ENCODE measurements at regions not wholly inside any gene's neighbourhood (a gene's known extent, or its start where the extent isn't known, plus 50 kb on each side); places are given as distances from the start of the nearest gene placed in this dataset.

- DNase-seq, result no peak
Measured at GRCh38 chr21:25422610-25423608, 184.4 kb downstream of the MRPL39 start.

- DNase-seq, result peak; percentile 60
Measured at GRCh38 chr21:25421321-25422028, 185.8 kb downstream of the MRPL39 start.

- no peak for DNase-seq
Measured at GRCh38 chr21:25420831-25421230, 186.4 kb downstream of the MRPL39 start.

- DNase-seq, result no peak
Measured at GRCh38 chr21:25416669-25417068, 190.6 kb downstream of the MRPL39 start.

- no peak for DNase-seq
Measured at GRCh38 chr21:25412100-25412499, 195.2 kb downstream of the MRPL39 start.

- no peak for DNase-seq
Measured at GRCh38 chr21:25409978-25410377, 197.3 kb downstream of the MRPL39 start.

GRCh38 chr21:25408666-25409065, 198.6 kb downstream of the MRPL39 start:
- no peak for DNase-seq

- DNase-seq, result no peak
Measured at GRCh38 chr21:25406887-25407579, 200.2 kb downstream of the MRPL39 start.

- no peak for DNase-seq
Measured at GRCh38 chr21:25405984-25406383, 201.3 kb downstream of the MRPL39 start.

GRCh38 chr21:25402134-25402961, 204.9 kb downstream of the MRPL39 start:
- no peak for DNase-seq

- DNase-seq, result no peak
Measured at GRCh38 chr21:25400427-25400826, 206.9 kb downstream of the MRPL39 start.

- no peak for DNase-seq
Measured at GRCh38 chr21:25398630-25399029, 208.7 kb downstream of the MRPL39 start.

- DNase-seq, result no peak
Measured at GRCh38 chr21:25396135-25396711, 211.1 kb downstream of the MRPL39 start.

- DNase-seq, result no peak
Measured at GRCh38 chr21:25391777-25392176, 215.5 kb downstream of the MRPL39 start.

- DNase-seq, result no peak
Measured at GRCh38 chr21:25390701-25391100, 216.6 kb downstream of the MRPL39 start.

- DNase-seq, result no peak
Measured at GRCh38 chr21:25387665-25388064, 219.6 kb downstream of the MRPL39 start.

- DNase-seq, result no peak
Measured at GRCh38 chr21:25385911-25386474, 221.3 kb downstream of the MRPL39 start.

- DNase-seq, result no peak
Measured at GRCh38 chr21:25385341-25385740, 221.9 kb downstream of the MRPL39 start.

- DNase-seq, result no peak
Measured at GRCh38 chr21:25384782-25385181, 222.5 kb downstream of the MRPL39 start.

- DNase-seq, result no peak
Measured at GRCh38 chr21:25383545-25383944, 223.7 kb downstream of the MRPL39 start.

GRCh38 chr21:25381936-25382452, 225.3 kb downstream of the MRPL39 start:
- DNase-seq, result no peak

All from CD4-positive, alpha-beta T cell treated with Interleukin-15 for 1 hour (primary cell).